Mucosa of descending colon (tissue), 3 donors: ENCODE measurements at regions not wholly inside any gene's neighbourhood (a gene's known extent, or its start where the extent isn't known, plus 50 kb on each side); places are given as distances from the start of the nearest gene placed in this dataset.

ENCODE experiments used
- ATAC-seq: fragments of 200-7000 bp; cut with Tn5 transposase; one replicate; pipeline ENCODE4 v1.9.1; 2020; ENCODE audit warnings: mild to moderate bottlenecking, moderate library complexity
- DNase-seq, 3 donors: peaks; one replicate each; pipeline ENCODE4 v3.0.0-alpha.2; 2020
- H3K36me3 ChIP-seq: fragments of 200-600 bp; one replicate; pipeline ENCODE4 v1.8.0; 2021; ENCODE audit warnings: low read depth, mild to moderate bottlenecking
- H3K4me1 ChIP-seq: fragments of 200-600 bp; one replicate; pipeline ENCODE4 v1.8.0; 2021; ENCODE audit warnings: low read depth, mild to moderate bottlenecking
- H3K4me3 ChIP-seq: fragments of 200-600 bp; one replicate; pipeline ENCODE4 v1.8.0; 2021; ENCODE audit warnings: mild to moderate bottlenecking
- H3K9me3 ChIP-seq: fragments of 200-600 bp; one replicate; pipeline ENCODE4 v1.8.0; 2021; ENCODE audit warnings: mild to moderate bottlenecking
- intact Hi-C, 2 donors: fragments of 100-400 bp; cut with DNase I in 1 of 2; cut with micrococcal nuclease in 1 of 2; formaldehyde crosslinking; loops; one replicate each; pipeline versions ENCODE4 v1.11.0 to v1.11.1; 2022; cut with DNase I, micrococcal nuclease
- TF ChIP-seq, protein P1 (sequence below): fragments of 200-600 bp; IDR thresholded peaks from one replicate; pipeline ENCODE4 v1.8.0; 2022; ENCODE audit warnings: antibody characterized with exemption, mild to moderate bottlenecking
- donor health status: DM: no; HTN: no; CAD: no; lungs with moderate emphysema.
- donor health status: DM: no; HTN: no; CAD: no.
- donor health status: DM: no; HTN: yes; CAD: no.

DNA sequence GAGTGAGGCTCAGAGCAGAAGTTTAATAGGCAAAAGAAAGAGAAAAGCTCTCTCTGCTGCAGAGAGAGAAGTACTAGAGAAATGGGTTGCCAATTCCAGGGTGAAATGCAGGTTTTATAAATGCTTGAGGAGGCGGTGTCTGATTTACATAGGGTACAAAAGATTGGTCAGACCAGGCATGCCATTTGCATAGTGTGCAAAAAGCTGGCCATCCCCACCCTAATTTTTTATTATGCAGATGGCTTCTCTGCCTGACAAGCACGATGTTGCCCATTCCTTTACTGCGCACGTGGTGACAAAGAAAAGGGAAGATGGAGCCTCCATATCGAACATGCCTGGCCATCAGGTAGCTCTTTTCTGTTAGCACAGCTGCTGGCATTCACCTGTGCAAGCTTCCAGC, 209.3 kb upstream of the PPFIA2 start:
- no peak for DNase-seq
- H3K4me1 ChIP-seq, result no peaks in the 10 kb centered on the region
- ATAC-seq, result no peak
- intact Hi-C loops, result no loop called here
- H3K36me3 ChIP-seq, result no peaks in the 10 kb centered on the region
- TF ChIP-seq, protein P1, sequence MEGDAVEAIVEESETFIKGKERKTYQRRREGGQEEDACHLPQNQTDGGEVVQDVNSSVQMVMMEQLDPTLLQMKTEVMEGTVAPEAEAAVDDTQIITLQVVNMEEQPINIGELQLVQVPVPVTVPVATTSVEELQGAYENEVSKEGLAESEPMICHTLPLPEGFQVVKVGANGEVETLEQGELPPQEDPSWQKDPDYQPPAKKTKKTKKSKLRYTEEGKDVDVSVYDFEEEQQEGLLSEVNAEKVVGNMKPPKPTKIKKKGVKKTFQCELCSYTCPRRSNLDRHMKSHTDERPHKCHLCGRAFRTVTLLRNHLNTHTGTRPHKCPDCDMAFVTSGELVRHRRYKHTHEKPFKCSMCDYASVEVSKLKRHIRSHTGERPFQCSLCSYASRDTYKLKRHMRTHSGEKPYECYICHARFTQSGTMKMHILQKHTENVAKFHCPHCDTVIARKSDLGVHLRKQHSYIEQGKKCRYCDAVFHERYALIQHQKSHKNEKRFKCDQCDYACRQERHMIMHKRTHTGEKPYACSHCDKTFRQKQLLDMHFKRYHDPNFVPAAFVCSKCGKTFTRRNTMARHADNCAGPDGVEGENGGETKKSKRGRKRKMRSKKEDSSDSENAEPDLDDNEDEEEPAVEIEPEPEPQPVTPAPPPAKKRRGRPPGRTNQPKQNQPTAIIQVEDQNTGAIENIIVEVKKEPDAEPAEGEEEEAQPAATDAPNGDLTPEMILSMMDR, result no peak
- H3K9me3 ChIP-seq, result no peaks in the 10 kb centered on the region
- H3K4me3 ChIP-seq, result no peak overlapping the region

DNA sequence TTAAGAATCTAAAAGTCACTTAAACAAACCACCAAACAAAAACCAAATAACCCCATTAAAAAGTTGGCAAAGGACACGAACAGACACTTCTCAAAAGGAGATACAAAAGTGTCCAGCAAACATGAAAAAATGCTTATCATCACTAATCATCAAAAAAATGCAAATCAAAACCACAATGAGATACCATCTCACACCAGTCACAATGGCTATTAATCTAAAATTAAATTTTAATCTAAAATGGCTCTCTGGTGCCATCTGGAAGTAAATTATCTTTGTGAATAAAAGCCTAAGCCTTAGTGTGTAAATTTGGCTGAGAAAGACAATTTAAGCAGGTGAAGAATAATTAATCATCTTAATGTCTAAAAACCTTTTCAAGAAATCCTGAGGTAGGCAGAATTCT, 204.5 kb upstream of the PPFIA2 start:
- no peak for ATAC-seq
- intact Hi-C loops, result no loop called here
- DNase-seq, result no peak
- Histone ChIP-seq H3K36me3 (no peaks in the 10 kb centered on the region), H3K9me3 (no peaks in the 10 kb centered on the region), H3K4me3 (no peak overlapping the region), H3K4me1 (no peaks in the 10 kb centered on the region)
- TF ChIP-seq, protein P1, result no peak

DNA sequence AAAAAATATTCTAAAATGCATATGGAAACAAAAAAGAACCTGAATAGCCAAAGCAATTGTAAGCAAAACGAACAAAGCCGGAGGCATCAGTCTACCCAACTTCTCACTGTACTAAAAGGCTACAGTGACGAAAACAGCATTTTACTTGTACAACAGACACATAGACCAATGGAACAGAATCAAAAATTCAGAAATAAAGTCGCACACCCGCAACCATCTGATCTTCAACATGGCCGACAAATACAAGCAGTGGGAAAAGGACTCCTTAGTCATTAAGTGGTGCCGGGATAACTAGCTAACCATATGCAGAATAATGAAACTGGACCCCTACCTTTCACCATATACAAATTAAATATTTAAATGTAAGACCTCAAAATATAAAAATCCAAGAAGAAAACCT, 203.9 kb upstream of the PPFIA2 start:
- intact Hi-C loops, result no loop called here
- DNase-seq, result no peak
- no peak for ATAC-seq
- Histone ChIP-seq H3K9me3 (no peaks in the 10 kb centered on the region), H3K36me3 (no peaks in the 10 kb centered on the region), H3K4me1 (no peaks in the 10 kb centered on the region), H3K4me3 (no peak overlapping the region)
- TF ChIP-seq, protein P1, result no peak

DNA sequence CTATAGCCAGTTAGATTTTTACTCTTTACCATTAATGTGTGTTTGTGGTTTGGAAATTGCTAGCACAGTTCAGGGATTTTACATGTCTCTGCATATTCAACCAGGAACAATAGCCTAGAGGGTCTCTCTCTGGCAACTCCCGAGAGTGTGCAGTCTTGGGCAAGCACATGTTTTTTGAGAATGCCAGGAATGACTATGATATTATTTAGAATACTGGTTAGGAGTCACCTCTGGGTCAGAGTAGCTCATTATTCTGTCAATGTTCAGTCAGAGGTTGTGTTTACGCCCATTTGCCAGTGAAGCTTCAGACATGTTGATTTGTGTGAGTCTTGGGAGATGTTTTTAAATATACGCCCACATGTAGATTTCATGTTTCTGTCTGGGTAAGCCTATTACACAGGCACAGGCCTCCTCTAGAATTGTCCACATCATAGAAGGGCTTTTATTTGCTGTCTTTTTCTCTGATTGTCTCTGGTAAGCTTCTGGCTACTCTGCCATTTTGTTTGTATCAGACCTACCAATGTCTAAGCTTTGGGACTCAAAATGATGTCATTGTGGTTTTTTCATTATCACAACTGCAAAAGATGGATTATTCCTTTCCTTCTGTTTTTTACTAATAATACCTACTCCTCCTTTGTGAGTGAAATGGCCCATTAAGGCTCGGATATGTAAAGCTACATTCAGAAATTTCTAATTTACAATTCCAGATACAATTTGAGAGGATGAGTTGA, 203.1 kb upstream of the PPFIA2 start:
- intact Hi-C loops, result no loop called here
- H3K9me3 ChIP-seq, result no peaks in the 10 kb centered on the region
- no peak for DNase-seq
- no peak overlapping the region for H3K4me3 ChIP-seq
- H3K36me3 ChIP-seq, result no peaks in the 10 kb centered on the region
- TF ChIP-seq, protein P1, result no peak
- no peaks in the 10 kb centered on the region for H3K4me1 ChIP-seq
- ATAC-seq, result no peak

DNA sequence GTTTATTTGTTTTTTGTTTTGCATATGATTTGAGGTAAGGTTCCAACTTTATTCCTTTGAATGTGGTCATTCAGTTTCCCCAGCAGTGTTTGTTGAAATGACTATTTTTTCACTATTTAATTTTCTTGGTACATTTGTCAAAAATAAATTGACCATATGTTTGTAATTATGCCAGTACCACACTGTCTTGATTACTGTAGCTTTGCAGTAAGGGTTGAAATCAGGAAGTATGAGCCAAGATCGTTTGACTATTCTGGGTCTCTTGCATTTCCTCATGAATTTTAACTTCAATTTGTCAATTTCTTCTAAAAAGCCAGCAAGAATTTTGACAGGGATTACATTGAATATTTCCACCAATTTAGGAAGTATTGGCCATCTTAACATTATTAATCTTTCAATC, 199.3 kb upstream of the PPFIA2 start:
- no peak for DNase-seq
- TF ChIP-seq, protein P1, result no peak
- ATAC-seq, result no peak
- intact Hi-C loops, result no loop called here
- Histone ChIP-seq H3K9me3 (no peaks in the 10 kb centered on the region), H3K4me1 (no peaks in the 10 kb centered on the region), H3K36me3 (no peaks in the 10 kb centered on the region), H3K4me3 (no peak overlapping the region)

DNA sequence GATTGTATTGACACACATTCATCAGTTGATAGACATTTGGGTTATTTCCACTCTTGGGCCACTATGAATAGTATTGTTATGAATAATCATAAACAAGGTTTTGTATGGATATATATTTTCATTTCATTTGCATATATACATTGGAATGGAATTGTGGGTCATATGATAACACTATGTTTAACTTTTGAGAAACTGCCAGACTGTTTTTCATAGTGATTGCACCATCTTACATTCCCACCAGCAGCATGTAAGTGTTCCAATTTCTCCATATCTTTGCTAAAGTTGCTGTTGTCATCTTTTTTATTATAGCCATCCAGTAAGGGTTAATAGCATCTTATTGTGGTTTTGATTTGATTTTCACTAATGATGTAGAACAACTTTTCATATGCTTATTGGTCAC, 198.5 kb upstream of the PPFIA2 start:
- Histone ChIP-seq H3K4me3 (no peak overlapping the region), H3K36me3 (no peaks in the 10 kb centered on the region), H3K9me3 (no peaks in the 10 kb centered on the region), H3K4me1 (no peaks in the 10 kb centered on the region)
- TF ChIP-seq, protein P1, result no peak
- no peak for ATAC-seq
- intact Hi-C loops, result no loop called here
- DNase-seq, result no peak
